Right atrium auricular region (tissue), 2 donors: ENCODE measurements at regions not wholly inside any gene's neighbourhood (a gene's known extent, or its start where the extent isn't known, plus 50 kb on each side); places are given as distances from the start of the nearest gene placed in this dataset.

ENCODE experiments used
- DNase-seq: peaks from one replicate; pipeline ENCODE4 v3.0.0-alpha.2; 2019; ENCODE audit warnings: low spot score
- H3K27ac ChIP-seq, 2 donors: fragments of 200-600 bp; sonication (generic); 1 replicate in 1 of 2; 2 replicates in 1 of 2; pipeline ENCODE4 v1.5.1; 2016 to 2019
- H3K27me3 ChIP-seq, 2 donors: fragments of 200-600 bp; sonication (generic); one replicate each; pipeline versions ENCODE4 v1.5.1 to v1.6.0; 2017 to 2019
- H3K36me3 ChIP-seq: fragments of 200-600 bp; sonication (generic); one replicate; pipeline ENCODE4 v1.5.1; 2016
- H3K4me1 ChIP-seq, 2 donors: fragments of 200-600 bp; sonication (generic); one replicate each; pipeline versions ENCODE4 v1.5.1 to v1.6.0; 2017 to 2019
- H3K4me3 ChIP-seq, 2 donors: fragments of 200-600 bp; sonication (generic); 1 replicate in 1 of 2; 2 replicates in 1 of 2; pipeline ENCODE4 v1.5.1; 2017 to 2019; ENCODE audit warnings: mild to moderate bottlenecking in 1 of 2, moderate library complexity in 1 of 2
- H3K9me3 ChIP-seq, 2 donors: fragments of 200-600 bp; sonication (generic); one replicate each; pipeline ENCODE4 v1.5.1; 2019
- TF ChIP-seq, protein P1 (sequence below), 2 donors: fragments of 200-600 bp; sonication (generic); IDR thresholded peaks; one replicate each; pipeline ENCODE4 v1.5.1; 2019; ENCODE audit warnings: antibody characterized with exemption in 2 of 2

DNA sequence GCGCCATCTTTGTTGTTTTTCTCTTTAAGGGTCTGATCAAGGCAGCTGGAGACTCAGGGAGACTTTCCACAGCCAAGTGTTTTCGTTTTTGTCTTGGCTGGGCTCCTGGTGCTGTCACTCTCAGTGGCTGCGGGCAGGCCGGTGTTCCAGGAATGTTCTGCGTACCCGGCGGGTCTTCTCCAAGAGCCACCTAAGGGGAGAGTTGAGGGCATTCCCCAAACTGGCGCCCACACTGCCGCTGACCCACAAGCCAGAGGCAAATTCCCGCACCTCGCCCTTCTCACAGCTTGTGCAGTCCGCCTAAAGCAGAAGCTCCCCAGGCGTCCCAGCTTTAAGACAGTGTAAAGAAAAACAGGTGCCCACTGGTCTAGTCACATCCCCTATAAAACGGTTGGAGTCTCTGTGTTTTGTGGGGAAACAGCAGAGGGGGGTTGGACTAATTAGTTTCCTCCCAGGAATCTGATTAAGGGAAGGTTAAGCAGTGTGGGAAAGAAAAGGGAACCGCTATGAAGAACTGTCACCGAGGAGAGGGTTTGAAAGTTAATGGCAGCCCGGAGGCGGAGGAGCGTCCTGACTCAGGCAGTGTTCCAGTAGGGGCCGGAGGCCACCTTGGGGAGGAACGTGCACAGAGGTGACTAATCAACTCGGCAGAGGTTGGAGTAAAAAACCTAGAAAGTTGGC lies 224.5 kb downstream of the SLC4A3 start:
- TF ChIP-seq, protein P1, sequence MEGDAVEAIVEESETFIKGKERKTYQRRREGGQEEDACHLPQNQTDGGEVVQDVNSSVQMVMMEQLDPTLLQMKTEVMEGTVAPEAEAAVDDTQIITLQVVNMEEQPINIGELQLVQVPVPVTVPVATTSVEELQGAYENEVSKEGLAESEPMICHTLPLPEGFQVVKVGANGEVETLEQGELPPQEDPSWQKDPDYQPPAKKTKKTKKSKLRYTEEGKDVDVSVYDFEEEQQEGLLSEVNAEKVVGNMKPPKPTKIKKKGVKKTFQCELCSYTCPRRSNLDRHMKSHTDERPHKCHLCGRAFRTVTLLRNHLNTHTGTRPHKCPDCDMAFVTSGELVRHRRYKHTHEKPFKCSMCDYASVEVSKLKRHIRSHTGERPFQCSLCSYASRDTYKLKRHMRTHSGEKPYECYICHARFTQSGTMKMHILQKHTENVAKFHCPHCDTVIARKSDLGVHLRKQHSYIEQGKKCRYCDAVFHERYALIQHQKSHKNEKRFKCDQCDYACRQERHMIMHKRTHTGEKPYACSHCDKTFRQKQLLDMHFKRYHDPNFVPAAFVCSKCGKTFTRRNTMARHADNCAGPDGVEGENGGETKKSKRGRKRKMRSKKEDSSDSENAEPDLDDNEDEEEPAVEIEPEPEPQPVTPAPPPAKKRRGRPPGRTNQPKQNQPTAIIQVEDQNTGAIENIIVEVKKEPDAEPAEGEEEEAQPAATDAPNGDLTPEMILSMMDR (IDR thresholded peaks at IDR 0.05) = no peak
- H3K9me3 ChIP-seq = no peaks in the 10 kb centered on the region
- H3K4me3 ChIP-seq = peak overlapping the region in 1 of 2 donors; percentile 22
- no peak overlapping the region for H3K27ac ChIP-seq
- H3K4me1 ChIP-seq = peaks cover 0 to 6% of the 10 kb centered on the region in 2 donors
- DNase-seq = no peak
- H3K27me3 ChIP-seq = no peaks in the 10 kb centered on the region
- H3K36me3 ChIP-seq = no peaks in the 10 kb centered on the region

DNA sequence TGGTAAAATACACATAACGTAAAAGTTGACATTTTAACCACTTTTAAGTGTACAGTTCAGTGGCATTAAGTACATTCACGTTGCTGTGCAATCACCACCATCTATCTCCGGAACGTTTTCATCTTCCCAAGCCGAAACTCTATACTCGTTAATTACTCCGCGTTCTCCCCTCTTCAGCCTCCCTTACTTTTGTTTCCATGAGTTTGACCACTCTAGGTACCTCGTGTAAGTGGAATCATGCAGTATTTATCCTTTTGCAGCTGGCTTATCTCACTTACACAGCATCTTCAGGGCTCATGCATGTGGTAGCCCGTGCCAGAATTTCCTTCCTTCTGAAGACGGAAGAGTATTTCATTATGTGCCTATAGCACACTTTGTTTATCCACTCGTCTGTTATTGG lies 225.2 kb downstream of the SLC4A3 start:
- no peaks in the 10 kb centered on the region for H3K27me3 ChIP-seq

DNA sequence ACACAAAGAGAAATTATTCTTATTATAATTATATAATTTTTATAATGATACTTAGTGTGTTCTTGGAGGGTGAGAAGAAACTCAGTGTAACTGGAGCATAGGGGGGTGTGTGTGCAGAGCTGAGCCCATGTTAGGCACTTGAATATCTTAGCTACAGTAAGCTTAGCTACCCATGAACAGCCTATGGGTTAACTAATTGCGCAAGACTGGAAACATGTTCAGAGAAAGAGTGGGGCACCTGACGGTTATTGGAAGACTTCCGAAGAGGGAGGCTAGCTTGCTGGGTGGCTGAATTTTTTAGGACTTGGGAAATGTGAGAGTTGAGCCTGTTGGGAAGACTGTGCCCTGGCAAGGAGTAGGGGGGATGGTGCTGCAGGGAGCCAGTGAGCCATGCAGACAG lies 229.2 kb downstream of the SLC4A3 start:
- Histone ChIP-seq H3K9me3 (no peaks in the 10 kb centered on the region), H3K4me1 (peaks cover 0 to 6% of the 10 kb centered on the region in 2 donors), H3K36me3 (no peaks in the 10 kb centered on the region), H3K4me3 (no peak overlapping the region), H3K27ac (no peak overlapping the region), H3K27me3 (no peaks in the 10 kb centered on the region)
- no peak for DNase-seq
- TF ChIP-seq, protein P1 (IDR thresholded peaks at IDR 0.05) = no peak

More for the DNA sequence above, 225.2 kb downstream of the SLC4A3 start:
- Histone ChIP-seq H3K4me1 (peaks cover 0 to 6% of the 10 kb centered on the region in 2 donors), H3K4me3 (no peak overlapping the region), H3K9me3 (no peaks in the 10 kb centered on the region), H3K36me3 (no peaks in the 10 kb centered on the region), H3K27ac (no peak overlapping the region)
- TF ChIP-seq, protein P1 (IDR thresholded peaks at IDR 0.05) = no peak
- no peak for DNase-seq

DNA sequence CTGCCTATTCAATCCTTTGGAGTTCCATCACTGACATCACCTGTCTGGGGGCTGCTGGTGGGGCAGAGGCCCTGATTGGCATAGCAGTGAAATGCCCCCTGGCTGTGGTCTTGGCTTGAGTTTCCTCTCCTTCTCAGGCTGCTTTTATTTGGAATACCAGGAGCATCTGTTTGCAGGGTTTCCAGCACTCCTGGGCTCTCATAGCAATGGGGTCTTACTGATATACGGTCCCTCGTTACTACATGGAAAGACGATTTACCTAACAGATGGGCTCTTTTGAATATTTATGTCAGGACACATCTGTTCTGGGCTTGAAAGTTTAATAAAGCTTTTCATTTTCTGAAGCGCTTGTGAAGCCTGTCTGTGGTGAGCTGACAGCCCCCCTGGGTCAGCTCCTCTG lies 230.3 kb downstream of the SLC4A3 start:
- TF ChIP-seq, protein P1 (IDR thresholded peaks at IDR 0.05) = no peak
- no peaks in the 10 kb centered on the region for H3K27me3 ChIP-seq
- H3K27ac ChIP-seq = no peak overlapping the region
- H3K9me3 ChIP-seq = no peaks in the 10 kb centered on the region
- no peak for DNase-seq
- no peaks in the 10 kb centered on the region for H3K36me3 ChIP-seq
- no peaks in the 10 kb centered on the region for H3K4me1 ChIP-seq
- no peak overlapping the region for H3K4me3 ChIP-seq

DNA sequence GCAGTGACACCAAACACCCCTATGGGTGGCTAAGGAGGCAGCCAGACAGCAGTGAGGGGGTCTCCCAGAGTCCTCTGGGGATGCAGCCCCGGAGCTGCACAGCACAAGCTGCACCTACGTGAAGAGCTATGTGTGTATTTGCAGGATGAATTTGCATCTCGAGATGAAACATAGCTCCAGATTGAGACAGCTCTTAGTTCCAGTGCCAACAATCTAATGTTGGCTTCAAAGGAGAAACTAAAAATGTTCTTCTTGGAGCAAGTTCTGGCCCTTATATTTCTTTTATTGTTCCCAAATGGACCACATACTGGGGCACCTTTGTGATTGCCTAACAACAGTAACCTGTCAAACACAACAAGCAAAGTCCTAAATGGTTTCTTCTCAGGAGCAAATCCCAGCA lies 233.9 kb downstream of the SLC4A3 start:
- DNase-seq = no peak
- Histone ChIP-seq H3K9me3 (no peaks in the 10 kb centered on the region), H3K4me1 (no peaks in the 10 kb centered on the region), H3K27me3 (no peaks in the 10 kb centered on the region), H3K27ac (no peak overlapping the region), H3K36me3 (no peaks in the 10 kb centered on the region), H3K4me3 (no peak overlapping the region)
- TF ChIP-seq, protein P1 (IDR thresholded peaks at IDR 0.05) = no peak

DNA sequence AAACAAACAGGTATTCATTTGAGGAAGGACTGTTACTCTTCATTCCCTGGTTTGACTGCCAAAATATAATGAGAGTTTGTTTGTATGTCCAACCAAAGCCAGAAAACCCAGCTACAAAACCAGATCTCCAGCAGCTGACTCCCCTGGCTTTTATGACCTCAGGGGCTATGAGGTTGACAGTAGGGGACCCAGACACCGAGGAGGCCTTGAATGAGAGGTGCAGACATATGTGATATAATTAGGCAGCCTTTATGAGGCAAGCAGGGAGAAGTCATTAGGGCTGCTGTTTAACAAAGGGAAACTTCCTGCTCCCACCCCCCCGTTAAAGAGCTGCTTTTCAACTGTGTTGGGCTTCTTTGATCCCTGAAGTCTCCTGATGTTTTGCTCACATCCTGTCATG lies 236.7 kb downstream of the SLC4A3 start:
- H3K4me3 ChIP-seq = no peak overlapping the region
- no peaks in the 10 kb centered on the region for H3K4me1 ChIP-seq
- H3K27ac ChIP-seq = no peak overlapping the region
- H3K27me3 ChIP-seq = no peaks in the 10 kb centered on the region
- no peaks in the 10 kb centered on the region for H3K36me3 ChIP-seq
- DNase-seq = no peak
- no peaks in the 10 kb centered on the region for H3K9me3 ChIP-seq
- TF ChIP-seq, protein P1 (IDR thresholded peaks at IDR 0.05) = no peak
